ENCODE measurements at regions not wholly inside any gene's neighbourhood (a gene's known extent, or its start where the extent isn't known, plus 50 kb on each side); places are given as distances from the start of the nearest gene placed in this dataset.
"Not testable (repeated sequence)": the region's sequence is repeated elsewhere in the genome, so short reads cannot be mapped to it uniquely, and the experiment has no call there.

GRCh38 chr6:152824666-152825065, 74.1 kb downstream of the VIP start:
- TF ChIP-seq POLR2A (IDR thresholded peaks at IDR 0.05): no peak
- TF ChIP-seq, protein P1, sequence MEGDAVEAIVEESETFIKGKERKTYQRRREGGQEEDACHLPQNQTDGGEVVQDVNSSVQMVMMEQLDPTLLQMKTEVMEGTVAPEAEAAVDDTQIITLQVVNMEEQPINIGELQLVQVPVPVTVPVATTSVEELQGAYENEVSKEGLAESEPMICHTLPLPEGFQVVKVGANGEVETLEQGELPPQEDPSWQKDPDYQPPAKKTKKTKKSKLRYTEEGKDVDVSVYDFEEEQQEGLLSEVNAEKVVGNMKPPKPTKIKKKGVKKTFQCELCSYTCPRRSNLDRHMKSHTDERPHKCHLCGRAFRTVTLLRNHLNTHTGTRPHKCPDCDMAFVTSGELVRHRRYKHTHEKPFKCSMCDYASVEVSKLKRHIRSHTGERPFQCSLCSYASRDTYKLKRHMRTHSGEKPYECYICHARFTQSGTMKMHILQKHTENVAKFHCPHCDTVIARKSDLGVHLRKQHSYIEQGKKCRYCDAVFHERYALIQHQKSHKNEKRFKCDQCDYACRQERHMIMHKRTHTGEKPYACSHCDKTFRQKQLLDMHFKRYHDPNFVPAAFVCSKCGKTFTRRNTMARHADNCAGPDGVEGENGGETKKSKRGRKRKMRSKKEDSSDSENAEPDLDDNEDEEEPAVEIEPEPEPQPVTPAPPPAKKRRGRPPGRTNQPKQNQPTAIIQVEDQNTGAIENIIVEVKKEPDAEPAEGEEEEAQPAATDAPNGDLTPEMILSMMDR (IDR thresholded peaks at IDR 0.05): no peak
- no peak for TF ChIP-seq POLR2AphosphoS5 (IDR thresholded peaks at IDR 0.05)
- TF ChIP-seq EP300 (IDR thresholded peaks at IDR 0.05): no peak
- Histone ChIP-seq H3K4me3 (no peak overlapping the region), H3K4me1 (no peaks in the 10 kb centered on the region), H3K36me3 (no peaks in the 10 kb centered on the region), H3K27me3 (no peaks in the 10 kb centered on the region), H3K27ac (no peak overlapping the region), H3K9me3 (no peaks in the 10 kb centered on the region)
- WGBS, 5 donors: 70 to 81% (median 75%) methylated on average over 2 of the region's 2 CpGs
- no peak for DNase-seq
- intact Hi-C loops (cut with DNase I; ENCODE audit: low total_unique reads): no loop called here

- Histone ChIP-seq H3K9me3 (no peaks in the 10 kb centered on the region), H3K4me3 (no peak overlapping the region), H3K36me3 (no peaks in the 10 kb centered on the region), H3K27ac (no peak overlapping the region), H3K27me3 (no peaks in the 10 kb centered on the region), H3K4me1 (no peaks in the 10 kb centered on the region)
- no peak for TF ChIP-seq EP300 (IDR thresholded peaks at IDR 0.05)
- TF ChIP-seq, protein P1 (IDR thresholded peaks at IDR 0.05): no peak
- no peak for TF ChIP-seq POLR2AphosphoS5 (IDR thresholded peaks at IDR 0.05)
- no peak for TF ChIP-seq POLR2A (IDR thresholded peaks at IDR 0.05)
- no peak for DNase-seq
- intact Hi-C loops (cut with DNase I; ENCODE audit: low total_unique reads): no loop called here
- WGBS, 5 donors: 56 to 76% (median 74%) methylated on average over 1 of the region's 1 CpG
These were observed 77.8 kb downstream of the VIP start for GRCh38 chr6:152828431-152828830.

- WGBS, 5 donors: 95 to 97% (median 96%) methylated on average over 9 to 31 of the region's 31 CpGs; no CpG with 5 or more reads in 1 of the 5 donors
- H3K27ac ChIP-seq; DNase-seq; H3K4me1 ChIP-seq; H3K4me3 ChIP-seq; H3K36me3 ChIP-seq; H3K27me3 ChIP-seq; H3K9me3 ChIP-seq; intact Hi-C loops (cut with DNase I; ENCODE audit: low total_unique reads): not testable (repeated sequence)
These were observed 83.8 kb downstream of the VIP start for GRCh38 chr6:152834366-152834765.

DNA sequence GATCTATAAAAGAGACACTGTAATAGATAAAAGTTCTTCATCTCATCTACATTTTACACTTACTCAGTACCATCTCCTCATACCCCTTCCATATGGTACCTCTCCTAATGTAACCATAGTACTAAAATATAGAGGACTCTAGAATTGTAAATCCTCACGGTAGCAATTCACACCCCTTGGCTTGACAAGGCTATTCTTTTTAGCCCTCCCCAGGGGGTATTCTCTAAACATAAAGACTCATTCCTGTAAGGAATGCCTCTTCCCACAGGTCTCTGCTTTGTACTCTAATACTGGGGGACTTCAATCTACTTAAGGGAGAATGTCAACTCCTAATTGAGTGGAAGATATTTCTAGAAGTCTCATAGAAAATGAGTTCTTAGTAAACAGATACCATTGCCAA, 85.9 kb downstream of the VIP start:
- H3K4me1 ChIP-seq: no peaks in the 10 kb centered on the region
- intact Hi-C loops (cut with DNase I; ENCODE audit: low total_unique reads): no loop called here
- TF ChIP-seq POLR2AphosphoS5 (IDR thresholded peaks at IDR 0.05) (no peak), POLR2A (IDR thresholded peaks at IDR 0.05) (no peak), EP300 (IDR thresholded peaks at IDR 0.05) (no peak)
- H3K4me3 ChIP-seq: no peak overlapping the region
- peaks cover 0 to 7% (median 0%) of the 10 kb centered on the region in 4 donors for H3K9me3 ChIP-seq
- H3K27ac ChIP-seq: no peak overlapping the region
- H3K27me3 ChIP-seq: no peaks in the 10 kb centered on the region
- no peaks in the 10 kb centered on the region for H3K36me3 ChIP-seq
- DNase-seq: no peak
- WGBS, 5 donors: 13 to 30% (median 20%) methylated on average over 1 of the region's 1 CpG

GRCh38 chr6:152845421-152845820, 94.8 kb downstream of the VIP start:
- H3K36me3 ChIP-seq: no peaks in the 10 kb centered on the region
- no peaks in the 10 kb centered on the region for H3K9me3 ChIP-seq
- H3K4me1 ChIP-seq: no peaks in the 10 kb centered on the region
- TF ChIP-seq EP300 (IDR thresholded peaks at IDR 0.05): no peak
- TF ChIP-seq POLR2A (IDR thresholded peaks at IDR 0.05): no peak
- TF ChIP-seq POLR2AphosphoS5 (IDR thresholded peaks at IDR 0.05): no peak
- TF ChIP-seq, protein P1 (IDR thresholded peaks at IDR 0.05): no peak
- intact Hi-C loops (cut with DNase I; ENCODE audit: low total_unique reads): no loop called here
- DNase-seq: no peak
- H3K27ac ChIP-seq: no peak overlapping the region
- H3K27me3 ChIP-seq: no peaks in the 10 kb centered on the region
- H3K4me3 ChIP-seq: no peak overlapping the region
